Kidney (tissue), 13 donors: ENCODE measurements at regions not wholly inside any gene's neighbourhood (a gene's known extent, or its start where the extent isn't known, plus 50 kb on each side); places are given as distances from the start of the nearest gene placed in this dataset.

Source experiments
- DNase-seq, 5 donors: peaks; one replicate each; pipeline ENCODE4 v3.0.0-alpha.2; 2013 to 2020
- FAIRE-seq: peaks from 2 replicates; lab custom pipeline; 2012; peaks lifted over from hg19 to GRCh38; lab: Jason Lieb, UNC
- H3K27ac ChIP-seq, 2 donors: one replicate each; pipeline ENCODE4 v1.7.0; 2013; ENCODE audit warnings: low read depth in 2 of 2, low read length in 2 of 2, inconsistent platforms in 1 of 2
- H3K27me3 ChIP-seq: one replicate; pipeline ENCODE4 v1.7.1; 2013; ENCODE audit warnings: low read length, inconsistent platforms; ENCODE audit not compliant: control insufficient read depth, insufficient read depth
- H3K36me3 ChIP-seq, 3 donors: one replicate each; pipeline versions ENCODE4 v1.7.0 to v1.7.1; 2013; ENCODE audit warnings: low read length in 3 of 3, control low read depth in 1 of 3, inconsistent platforms in 1 of 3; ENCODE audit not compliant: insufficient read depth in 3 of 3, control insufficient read depth in 2 of 3
- H3K4me1 ChIP-seq, 3 donors: one replicate each; pipeline versions ENCODE4 v1.7.0 to v1.7.1; 2013; ENCODE audit warnings: low read length in 3 of 3, inconsistent platforms in 1 of 3, low read depth in 1 of 3; ENCODE audit not compliant: control insufficient read depth in 2 of 3, insufficient read depth in 2 of 3
- H3K4me3 ChIP-seq, 3 donors: one replicate each; pipeline versions ENCODE4 v1.7.0 to v1.8.1; 2013; ENCODE audit warnings: low read length in 3 of 3, control low read depth in 1 of 3, inconsistent platforms in 1 of 3
- H3K9ac ChIP-seq, 3 donors: one replicate each; pipeline versions ENCODE4 v1.7.0 to v1.7.1; 2013; ENCODE audit warnings: low read length in 3 of 3, control low read depth in 1 of 3, inconsistent platforms in 1 of 3
- H3K9me3 ChIP-seq, 3 donors: one replicate each; pipeline versions ENCODE4 v1.7.0 to v1.7.1; 2013; ENCODE audit warnings: low read length in 3 of 3, control low read depth in 1 of 3, inconsistent platforms in 1 of 3; ENCODE audit not compliant: control insufficient read depth in 2 of 3, insufficient read depth in 1 of 3
- CTCF ChIP-seq: IDR thresholded peaks from 3 replicates; pipeline ENCODE4 v1.5.1; 2012; ENCODE audit warnings: mild to moderate bottlenecking, moderate library complexity, borderline replicate concordance; ENCODE audit not compliant: insufficient read depth; ENCODE audit errors: extremely low read depth
- intact Hi-C: fragments of 100-400 bp; cut with DNase I; formaldehyde crosslinking; loops from one replicate; pipeline ENCODE4 v1.11.1; 2022
- donor health status: control.
- donor health status: control.
- donor health status: control.
- donor health status: control.
- donor health status: control.
- donor health status: DM: yes; HTN: yes; CAD: no.
- donor health status: Normal renal cell carcinoma (clear cell type).

GRCh38 chr5:136513430-136513829 lies 148.1 kb upstream of the TRPC7 start:
- H3K4me3 ChIP-seq: no peak overlapping the region
- no peak overlapping the region for H3K27ac ChIP-seq
- TF ChIP-seq CTCF: no peak
- H3K9ac ChIP-seq: no peak overlapping the region
- no peaks in the 10 kb centered on the region for H3K36me3 ChIP-seq
- FAIRE-seq (no peak), DNase-seq (no peak)
- no peaks in the 10 kb centered on the region for H3K9me3 ChIP-seq
- intact Hi-C loops: no loop called here
- H3K4me1 ChIP-seq: no peaks in the 10 kb centered on the region
- H3K27me3 ChIP-seq: no peaks in the 10 kb centered on the region

GRCh38 chr5:136511046-136511445 lies 145.7 kb upstream of the TRPC7 start:
- Histone ChIP-seq H3K36me3 (no peaks in the 10 kb centered on the region), H3K9ac (no peak overlapping the region), H3K4me1 (no peaks in the 10 kb centered on the region), H3K4me3 (no peak overlapping the region), H3K9me3 (no peaks in the 10 kb centered on the region), H3K27me3 (no peaks in the 10 kb centered on the region), H3K27ac (no peak overlapping the region)
- FAIRE-seq: no peak
- TF ChIP-seq CTCF: no peak
- DNase-seq: no peak
- intact Hi-C loops: no loop called here

GRCh38 chr5:136510481-136510880 lies 145.1 kb upstream of the TRPC7 start:
- H3K4me3 ChIP-seq: no peak overlapping the region
- no peak overlapping the region for H3K27ac ChIP-seq
- no peak for FAIRE-seq
- no peaks in the 10 kb centered on the region for H3K27me3 ChIP-seq
- H3K36me3 ChIP-seq: no peaks in the 10 kb centered on the region
- H3K9ac ChIP-seq: no peak overlapping the region
- no peaks in the 10 kb centered on the region for H3K9me3 ChIP-seq
- intact Hi-C loops: no loop called here
- no peak for TF ChIP-seq CTCF
- H3K4me1 ChIP-seq: no peaks in the 10 kb centered on the region
- DNase-seq: no peak

GRCh38 chr5:136506131-136506530 lies 140.8 kb upstream of the TRPC7 start:
- Histone ChIP-seq H3K4me1 (no peaks in the 10 kb centered on the region), H3K4me3 (no peak overlapping the region), H3K36me3 (no peaks in the 10 kb centered on the region), H3K27ac (no peak overlapping the region), H3K9me3 (no peaks in the 10 kb centered on the region), H3K9ac (no peak overlapping the region), H3K27me3 (no peaks in the 10 kb centered on the region)
- intact Hi-C loops: no loop called here
- FAIRE-seq (no peak), DNase-seq (no peak)
- TF ChIP-seq CTCF: no peak
